Fibroblast of skin of back (primary cell): ENCODE measurements at regions not wholly inside any gene's neighbourhood (a gene's known extent, or its start where the extent isn't known, plus 50 kb on each side); places are given as distances from the start of the nearest gene placed in this dataset.
A peak's percentile ranks its signal among the peaks of the same experiment; 100 is the strongest.

Source experiments
- DNase-seq: peaks from one replicate; pipeline ENCODE4 v3.0.0-alpha.2; 2013

DNA sequence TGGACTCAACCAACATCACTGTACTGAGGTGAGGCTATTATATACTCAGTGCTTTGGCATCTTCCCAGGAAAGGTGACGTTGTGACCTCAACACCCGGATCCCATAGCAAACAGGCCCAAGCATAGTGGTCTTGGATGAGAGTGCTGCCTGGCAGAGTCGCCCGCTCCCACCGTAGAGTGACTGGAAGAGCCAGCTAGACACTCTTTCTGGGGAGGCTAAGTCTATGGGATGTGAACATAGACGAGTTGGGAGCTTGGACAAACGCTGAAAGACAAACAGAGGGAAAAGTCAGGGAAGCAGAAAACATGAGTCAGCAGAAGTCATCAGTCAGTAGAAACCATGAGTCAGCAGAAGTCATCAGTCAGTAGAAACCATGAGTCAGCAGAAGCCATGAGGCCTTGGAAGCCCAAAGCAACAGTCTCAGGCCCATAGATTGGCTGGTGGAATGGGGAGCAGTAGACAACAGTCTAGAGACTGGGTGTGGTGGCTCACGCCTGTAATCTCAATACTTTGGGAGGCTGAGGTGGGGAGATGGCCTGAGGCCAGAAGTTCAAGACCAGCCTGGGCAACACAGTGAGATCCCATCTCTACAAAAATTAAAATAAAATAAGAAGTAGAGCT is 66.4 kb upstream of the MAP1LC3B2 start:
- peak; percentile 47 for DNase-seq

DNA sequence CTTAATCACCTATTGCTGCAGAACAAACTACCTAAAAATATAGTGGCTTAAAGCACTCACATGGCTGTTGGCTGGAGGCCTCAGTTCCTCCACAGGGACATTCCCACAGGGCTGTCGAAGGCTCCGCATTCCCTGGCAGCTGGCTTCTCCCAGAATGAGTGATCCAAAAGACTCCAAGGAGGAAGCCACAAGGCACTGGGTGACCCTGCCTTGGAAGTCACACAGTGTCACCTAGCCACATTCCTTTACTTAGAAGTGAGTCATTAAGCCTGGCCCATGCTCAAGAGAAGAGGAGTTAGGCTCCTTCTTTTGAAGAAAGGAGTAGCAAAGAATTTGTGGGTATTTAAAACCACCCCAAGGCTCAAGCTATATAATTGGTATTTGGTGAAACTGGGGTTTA is 63.9 kb upstream of the MAP1LC3B2 start:
- peak; percentile 90 for DNase-seq

GRCh38 chr12:116497051-116497591 is 62.1 kb upstream of the MAP1LC3B2 start:
- DNase-seq: no peak

DNA sequence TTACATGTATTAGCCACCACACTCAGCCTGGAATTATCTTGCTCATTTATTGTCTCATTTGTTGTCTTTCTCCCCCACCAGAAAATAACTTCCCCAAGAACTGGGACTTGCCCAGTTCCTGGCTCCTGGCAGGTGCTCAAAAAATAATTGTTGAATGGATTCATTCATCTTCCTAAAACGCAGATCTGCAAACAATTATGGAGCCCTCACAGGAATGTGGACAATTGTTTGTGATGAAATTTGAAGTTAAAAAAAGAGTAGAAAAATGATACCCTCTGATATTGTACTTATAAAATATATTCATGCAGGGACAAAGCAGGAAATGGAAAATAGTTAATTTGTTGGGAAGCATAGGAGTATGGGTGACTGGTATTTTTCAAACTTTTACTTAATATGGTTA is 60.7 kb upstream of the MAP1LC3B2 start:
- peak; percentile 29 for DNase-seq

- DNase-seq: no peak
Observed at GRCh38 chr12:116502141-116502725, 56.9 kb upstream of the MAP1LC3B2 start.

- DNase-seq: no peak
Observed at GRCh38 chr12:116502989-116503496, 56.1 kb upstream of the MAP1LC3B2 start.

GRCh38 chr12:116504438-116504837 is 54.7 kb upstream of the MAP1LC3B2 start:
- DNase-seq: no peak

DNA sequence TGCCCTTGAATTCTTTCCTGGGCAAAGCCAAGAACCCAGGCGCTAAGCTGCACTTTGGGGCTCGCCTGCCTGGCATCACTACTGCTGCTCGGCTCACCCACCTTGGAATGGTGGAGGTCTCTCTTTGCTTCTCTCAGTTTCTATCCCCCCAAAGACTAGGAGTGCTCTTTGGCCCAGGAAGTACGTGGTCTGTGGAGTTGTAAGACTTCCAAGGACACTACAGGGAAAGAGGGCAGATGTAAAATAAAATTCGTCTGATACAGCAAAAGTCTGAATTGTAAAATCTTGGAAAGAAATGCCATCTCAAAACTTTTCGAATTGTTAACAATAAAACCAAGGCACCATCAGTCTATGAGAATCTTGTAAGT is 52.5 kb upstream of the MAP1LC3B2 start:
- no peak for DNase-seq

GRCh38 chr12:116508145-116509121 is 50.7 kb upstream of the MAP1LC3B2 start:
- no peak for DNase-seq
